Neuron (in vitro differentiated cells): ENCODE measurements at regions not wholly inside any gene's neighbourhood (a gene's known extent, or its start where the extent isn't known, plus 50 kb on each side); places are given as distances from the start of the nearest gene placed in this dataset.
"Not testable (repeated sequence)": the region's sequence is repeated elsewhere in the genome, so short reads cannot be mapped to it uniquely, and the experiment has no call there.

Experiments used
- H2AFZ ChIP-seq: one replicate; pipeline ENCODE4 v1.6.1; 2013; ENCODE audit warnings: low read depth, mild to moderate bottlenecking, inconsistent platforms, low read length, moderate library complexity
- H3K27me3 ChIP-seq: one replicate; pipeline ENCODE4 v1.6.1; 2013; ENCODE audit warnings: low read length; ENCODE audit not compliant: insufficient read depth
- H3K36me3 ChIP-seq: one replicate; pipeline ENCODE4 v1.6.1; 2013; ENCODE audit warnings: low read length; ENCODE audit not compliant: insufficient read depth
- H3K4me1 ChIP-seq: one replicate; pipeline ENCODE4 v1.6.1; 2013; ENCODE audit warnings: low read length; ENCODE audit not compliant: insufficient read depth
- H3K4me3 ChIP-seq: 2 replicates; pipeline ENCODE4 v1.5.1; 2013; ENCODE audit warnings: mild to moderate bottlenecking, low read length, moderate library complexity
- H3K9me3 ChIP-seq: one replicate; pipeline ENCODE4 v1.6.1; 2013; ENCODE audit warnings: low read length

- Histone ChIP-seq H3K4me1 (no peaks in the 10 kb centered on the region), H3K4me3 (no peak overlapping the region), H3K36me3 (no peaks in the 10 kb centered on the region), H3K9me3 (no peaks in the 10 kb centered on the region), H2AFZ (no peak overlapping the region), H3K27me3 (no peaks in the 10 kb centered on the region)
These were observed 296.1 kb upstream of the FZD8 start for GRCh38 chr10:35938160-35938559.

- Histone ChIP-seq H3K9me3 (no peaks in the 10 kb centered on the region), H3K4me1 (no peaks in the 10 kb centered on the region), H3K27me3 (no peaks in the 10 kb centered on the region), H3K4me3 (no peak overlapping the region), H2AFZ (no peak overlapping the region), H3K36me3 (no peaks in the 10 kb centered on the region)
These were observed 295.4 kb upstream of the FZD8 start for GRCh38 chr10:35937546-35937945.

- Histone ChIP-seq H3K9me3 (no peaks in the 10 kb centered on the region), H3K36me3 (no peaks in the 10 kb centered on the region), H3K4me1 (no peaks in the 10 kb centered on the region), H2AFZ (no peak overlapping the region), H3K27me3 (no peaks in the 10 kb centered on the region), H3K4me3 (no peak overlapping the region)
These were observed 292.5 kb upstream of the FZD8 start for GRCh38 chr10:35934642-35934995.

- H2AFZ ChIP-seq = no peak overlapping the region
- H3K27me3 ChIP-seq = no peaks in the 10 kb centered on the region
- H3K4me3 ChIP-seq = no peak overlapping the region
- no peaks in the 10 kb centered on the region for H3K4me1 ChIP-seq
- H3K9me3 ChIP-seq = no peaks in the 10 kb centered on the region
- H3K36me3 ChIP-seq = no peaks in the 10 kb centered on the region
These were observed 292.0 kb upstream of the FZD8 start for GRCh38 chr10:35933940-35934641.

GRCh38 chr10:35933491-35933890 lies 291.4 kb upstream of the FZD8 start:
- Histone ChIP-seq H3K4me3 (no peak overlapping the region), H3K9me3 (no peaks in the 10 kb centered on the region), H3K36me3 (no peaks in the 10 kb centered on the region), H2AFZ (no peak overlapping the region), H3K4me1 (no peaks in the 10 kb centered on the region), H3K27me3 (no peaks in the 10 kb centered on the region)

- not testable (repeated sequence) for H2AFZ ChIP-seq, H3K27me3 ChIP-seq, H3K36me3 ChIP-seq, H3K4me1 ChIP-seq, H3K4me3 ChIP-seq, H3K9me3 ChIP-seq
These were observed 287.9 kb upstream of the FZD8 start for GRCh38 chr10:35929962-35930361.

GRCh38 chr10:35928748-35929147 lies 286.7 kb upstream of the FZD8 start:
- H3K36me3 ChIP-seq = no peaks in the 10 kb centered on the region
- H3K9me3 ChIP-seq = no peaks in the 10 kb centered on the region
- no peak overlapping the region for H2AFZ ChIP-seq
- no peaks in the 10 kb centered on the region for H3K4me1 ChIP-seq
- H3K4me3 ChIP-seq = no peak overlapping the region
- no peaks in the 10 kb centered on the region for H3K27me3 ChIP-seq

- no peaks in the 10 kb centered on the region for H3K36me3 ChIP-seq
- no peaks in the 10 kb centered on the region for H3K9me3 ChIP-seq
- H3K4me3 ChIP-seq = no peak overlapping the region
- H3K27me3 ChIP-seq = no peaks in the 10 kb centered on the region
- H3K4me1 ChIP-seq = no peaks in the 10 kb centered on the region
- no peak overlapping the region for H2AFZ ChIP-seq
These were observed 285.9 kb upstream of the FZD8 start for GRCh38 chr10:35927990-35928488.

- no peaks in the 10 kb centered on the region for H3K4me1 ChIP-seq
- no peaks in the 10 kb centered on the region for H3K36me3 ChIP-seq
- H3K4me3 ChIP-seq = no peak overlapping the region
- H2AFZ ChIP-seq = no peak overlapping the region
- H3K9me3 ChIP-seq = no peaks in the 10 kb centered on the region
- H3K27me3 ChIP-seq = no peaks in the 10 kb centered on the region
These were observed 285.2 kb upstream of the FZD8 start for GRCh38 chr10:35927341-35927740.

- H3K4me3 ChIP-seq = no peak overlapping the region
- H2AFZ ChIP-seq = no peak overlapping the region
- H3K27me3 ChIP-seq = no peaks in the 10 kb centered on the region
- H3K36me3 ChIP-seq = no peaks in the 10 kb centered on the region
- no peaks in the 10 kb centered on the region for H3K9me3 ChIP-seq
- no peaks in the 10 kb centered on the region for H3K4me1 ChIP-seq
These were observed 284.8 kb upstream of the FZD8 start for GRCh38 chr10:35926846-35927245.

GRCh38 chr10:35925493-35925892 lies 283.4 kb upstream of the FZD8 start:
- Histone ChIP-seq H3K4me1 (no peaks in the 10 kb centered on the region), H3K4me3 (no peak overlapping the region), H3K27me3 (no peaks in the 10 kb centered on the region), H2AFZ (no peak overlapping the region), H3K36me3 (no peaks in the 10 kb centered on the region), H3K9me3 (no peaks in the 10 kb centered on the region)

- no peaks in the 10 kb centered on the region for H3K27me3 ChIP-seq
- H3K4me1 ChIP-seq = no peaks in the 10 kb centered on the region
- no peaks in the 10 kb centered on the region for H3K9me3 ChIP-seq
- no peak overlapping the region for H3K4me3 ChIP-seq
- no peaks in the 10 kb centered on the region for H3K36me3 ChIP-seq
- H2AFZ ChIP-seq = no peak overlapping the region
These were observed 282.7 kb upstream of the FZD8 start for GRCh38 chr10:35924759-35925158.

GRCh38 chr10:35922876-35923600 lies 280.9 kb upstream of the FZD8 start:
- Histone ChIP-seq H3K27me3 (no peaks in the 10 kb centered on the region), H3K36me3 (no peaks in the 10 kb centered on the region), H2AFZ (no peak overlapping the region), H3K9me3 (no peaks in the 10 kb centered on the region), H3K4me3 (no peak overlapping the region), H3K4me1 (no peaks in the 10 kb centered on the region)
